Liver (tissue), 3 donors: ENCODE measurements at regions not wholly inside any gene's neighbourhood (a gene's known extent, or its start where the extent isn't known, plus 50 kb on each side); places are given as distances from the start of the nearest gene placed in this dataset.

Experiments
- CTCF ChIP-seq: fragments of 150-350 bp; IDR thresholded peaks from 2 replicates; pipeline ENCODE4 v1.5.1; 2017; ENCODE audit warnings: improper control_type of control experiment, low read depth, low read length; ENCODE audit not compliant: missing input control
- FOXA1 ChIP-seq: IDR thresholded peaks from 2 replicates; pipeline ENCODE4 v1.6.1; 2016; ENCODE audit warnings: antibody characterized with exemption
- GABPA ChIP-seq, 2 donors: IDR thresholded peaks in 1 of 2; conservative IDR thresholded peaks in 1 of 2; 2 replicates each; pipeline ENCODE4 v1.6.1; 2016; ENCODE audit warnings: antibody characterized with exemption in 2 of 2, mild to moderate bottlenecking in 1 of 2, moderate library complexity in 1 of 2
- RAD21 ChIP-seq, 2 donors: IDR thresholded peaks; 2 replicates each; pipeline ENCODE4 v1.6.1; 2016; ENCODE audit warnings: antibody characterized with exemption in 2 of 2, mild to moderate bottlenecking in 2 of 2
- REST ChIP-seq: IDR thresholded peaks from 2 replicates; pipeline ENCODE4 v1.6.1; 2016; ENCODE audit warnings: antibody characterized with exemption, mild to moderate bottlenecking
- RXRA ChIP-seq, 2 donors: IDR thresholded peaks; 2 replicates each; pipeline ENCODE4 v1.6.1; 2017 to 2018; ENCODE audit warnings: antibody characterized with exemption in 2 of 2, mild to moderate bottlenecking in 1 of 2
- SP1 ChIP-seq: IDR thresholded peaks from 2 replicates; pipeline ENCODE4 v1.6.1; 2018; ENCODE audit warnings: antibody characterized with exemption, mild to moderate bottlenecking
- TAF1 ChIP-seq: conservative IDR thresholded peaks from 2 replicates; pipeline ENCODE4 v1.6.1; 2016; ENCODE audit warnings: antibody characterized with exemption, mild to moderate bottlenecking
- donor health status: healthy.
- donor health status: healthy.

GRCh38 chrX:67159437-67159836 is 384.4 kb upstream of the AR start:
- TF ChIP-seq RXRA (IDR thresholded peaks at IDR 0.05) (peak in 1 of 2 donors; percentile 31), CTCF (peak; percentile 19), SP1 (peak; percentile 37), RAD21 (IDR thresholded peaks at IDR 0.05) (peak; percentile 5 to 55), REST (no peak), FOXA1 (no peak), GABPA (IDR thresholded peaks at IDR 0.05 in 1 of 2, conservative IDR thresholded peaks at IDR 0.05 in 1 of 2) (no peak), TAF1 (no peak)
